HG03378 (cell line): ENCODE measurements at regions not wholly inside any gene's neighbourhood (a gene's known extent, or its start where the extent isn't known, plus 50 kb on each side); places are given as distances from the start of the nearest gene placed in this dataset.

Source experiments
- ATAC-seq: cut with Tn5 transposase; IDR thresholded peaks from one replicate; pipeline ENCODE4 v1.9.1; 2021; ENCODE audit warnings: mild to moderate bottlenecking, moderate library complexity; ENCODE audit not compliant: unreplicated experiment

DNA sequence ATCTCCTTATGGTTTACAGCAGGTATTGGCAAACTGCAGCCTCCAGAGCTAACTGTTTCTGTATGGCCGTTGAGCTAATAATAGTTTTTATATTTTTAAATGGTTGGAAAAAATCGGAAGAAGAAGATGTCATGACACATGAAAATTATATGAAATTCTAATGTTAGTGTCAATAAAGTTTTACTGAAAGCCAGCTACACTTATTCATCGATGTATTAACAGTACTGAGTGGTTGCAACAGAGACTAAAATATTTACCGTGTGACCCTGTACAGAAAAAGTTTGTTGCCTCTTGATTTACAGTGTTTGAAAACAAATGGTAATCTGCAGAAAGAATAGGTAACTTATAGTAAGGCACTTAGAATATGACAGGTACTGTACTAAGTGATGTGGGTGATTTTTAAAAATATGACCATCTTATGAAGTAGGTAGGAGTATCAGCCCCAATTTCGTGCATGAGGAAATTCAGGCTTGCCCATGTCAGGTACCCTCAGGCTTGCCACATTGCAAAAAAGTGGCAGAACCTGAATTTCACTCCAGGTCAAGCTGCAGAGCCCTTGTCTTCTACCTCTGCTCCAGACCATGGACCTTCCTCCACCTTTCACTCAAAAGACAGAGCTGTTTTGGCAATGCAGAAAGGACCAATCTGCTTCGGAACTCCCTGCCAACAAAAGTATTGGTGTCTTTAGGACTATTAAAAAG is 311.9 kb upstream of the RUNX1 start:
- ATAC-seq: no peak

DNA sequence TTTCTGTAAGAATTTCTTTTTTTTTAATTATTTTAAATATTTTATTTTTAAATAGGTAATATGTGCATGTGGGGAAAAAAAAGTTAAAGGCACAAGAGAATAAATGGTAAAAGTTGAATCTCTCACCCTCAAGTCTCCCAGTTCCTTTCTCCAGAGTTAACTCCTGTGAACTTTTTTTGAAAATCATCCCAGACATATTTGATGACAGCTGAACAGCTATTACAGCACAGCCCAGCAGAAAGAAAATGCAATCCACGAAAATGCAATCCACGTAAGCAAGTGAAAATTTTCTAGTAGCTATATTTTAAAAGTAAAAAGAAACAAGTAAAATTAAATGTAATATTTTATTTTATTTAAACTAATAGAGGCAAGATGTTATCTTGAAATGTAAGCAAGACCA is 310.0 kb upstream of the RUNX1 start:
- ATAC-seq: no peak

DNA sequence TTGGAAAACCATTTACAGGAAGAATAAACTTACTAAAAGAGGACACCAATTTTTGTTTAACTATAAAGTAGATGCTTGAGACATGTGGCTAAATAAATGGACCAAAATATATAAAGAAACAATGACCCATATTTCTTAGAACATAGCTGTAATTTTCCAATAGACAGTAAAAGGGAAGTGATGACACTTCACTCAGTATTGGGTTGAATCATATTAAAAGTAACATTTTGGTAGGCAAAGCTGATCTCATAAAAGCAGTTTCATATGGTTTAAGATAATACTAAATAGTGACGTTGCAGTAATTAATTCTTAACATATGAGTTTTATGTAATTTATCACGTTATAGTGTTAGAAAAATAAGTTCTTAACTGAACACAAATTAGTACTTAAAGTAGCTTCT is 308.9 kb upstream of the RUNX1 start:
- no peak for ATAC-seq

DNA sequence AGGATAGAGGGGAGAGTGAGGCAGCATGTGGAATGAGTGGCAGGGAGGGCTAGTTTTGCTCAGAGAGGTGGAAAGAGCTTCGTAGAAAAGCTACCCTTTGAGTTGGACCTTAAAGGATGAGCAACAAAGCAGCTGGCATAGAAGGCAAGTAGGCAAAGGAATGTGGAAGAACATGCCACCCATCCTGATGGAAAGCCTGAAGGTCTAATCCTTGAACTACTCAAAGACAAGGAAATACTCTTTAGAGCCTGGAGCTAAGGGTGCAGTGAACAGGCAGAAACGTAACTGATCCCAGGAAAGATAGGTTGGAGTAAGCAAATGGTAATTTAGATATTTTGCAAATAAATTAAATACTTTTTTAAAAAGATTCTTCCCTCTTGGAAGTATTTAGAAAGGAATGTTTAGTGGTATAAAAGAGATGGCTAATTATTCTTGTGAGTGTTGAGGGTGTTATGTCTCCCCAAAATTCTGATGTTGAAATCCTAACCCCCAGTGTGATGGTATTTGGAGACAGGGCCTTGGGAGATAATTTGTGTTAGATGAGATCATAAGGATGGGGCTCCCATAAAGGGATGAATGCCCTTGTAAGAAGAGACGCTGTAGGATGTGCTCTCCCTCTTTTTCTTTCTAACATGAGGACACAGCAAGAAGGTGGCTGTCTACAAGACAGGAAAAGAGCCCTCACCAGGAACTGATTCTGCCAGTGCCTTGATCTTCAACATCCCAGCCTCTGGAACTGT is 308.1 kb upstream of the RUNX1 start:
- no peak for ATAC-seq

DNA sequence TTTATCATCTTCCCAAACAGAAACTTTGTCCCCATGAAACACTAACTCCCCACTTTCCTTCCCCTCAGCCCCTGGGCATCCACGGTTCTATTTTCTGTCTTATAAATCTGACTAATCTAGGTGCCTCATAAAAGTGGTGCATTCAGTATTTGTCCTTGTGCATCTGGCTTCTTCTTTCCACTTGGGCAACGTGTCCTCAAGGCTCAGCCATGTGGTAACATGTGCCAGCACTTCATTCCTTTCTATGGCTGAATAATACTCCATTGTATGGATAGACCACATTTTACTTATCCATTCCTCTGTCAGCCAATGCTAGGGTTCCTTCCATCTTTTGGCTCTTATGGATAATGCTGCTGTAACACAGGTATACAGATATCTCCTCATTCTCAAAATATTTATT is 305.0 kb upstream of the RUNX1 start:
- ATAC-seq: no peak

DNA sequence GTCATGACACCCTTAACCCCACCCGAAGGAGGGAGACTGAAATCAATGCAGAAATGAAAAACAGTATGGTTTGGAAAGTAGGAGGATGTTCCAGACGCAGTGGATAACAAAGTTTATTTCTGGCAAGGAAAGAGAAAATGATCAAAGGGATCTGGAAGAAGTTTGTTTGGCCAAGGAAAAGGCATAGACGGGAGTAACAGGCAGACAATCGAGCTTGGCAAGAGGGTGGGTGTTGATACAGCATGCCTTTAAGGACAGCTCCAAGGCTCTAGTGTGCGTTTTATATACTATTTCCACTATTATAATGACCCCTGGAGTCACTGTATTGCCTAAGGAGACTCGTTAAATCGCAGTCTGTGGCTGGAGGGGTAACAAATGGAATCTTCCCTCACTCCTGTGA is 303.7 kb upstream of the RUNX1 start:
- ATAC-seq: no peak

DNA sequence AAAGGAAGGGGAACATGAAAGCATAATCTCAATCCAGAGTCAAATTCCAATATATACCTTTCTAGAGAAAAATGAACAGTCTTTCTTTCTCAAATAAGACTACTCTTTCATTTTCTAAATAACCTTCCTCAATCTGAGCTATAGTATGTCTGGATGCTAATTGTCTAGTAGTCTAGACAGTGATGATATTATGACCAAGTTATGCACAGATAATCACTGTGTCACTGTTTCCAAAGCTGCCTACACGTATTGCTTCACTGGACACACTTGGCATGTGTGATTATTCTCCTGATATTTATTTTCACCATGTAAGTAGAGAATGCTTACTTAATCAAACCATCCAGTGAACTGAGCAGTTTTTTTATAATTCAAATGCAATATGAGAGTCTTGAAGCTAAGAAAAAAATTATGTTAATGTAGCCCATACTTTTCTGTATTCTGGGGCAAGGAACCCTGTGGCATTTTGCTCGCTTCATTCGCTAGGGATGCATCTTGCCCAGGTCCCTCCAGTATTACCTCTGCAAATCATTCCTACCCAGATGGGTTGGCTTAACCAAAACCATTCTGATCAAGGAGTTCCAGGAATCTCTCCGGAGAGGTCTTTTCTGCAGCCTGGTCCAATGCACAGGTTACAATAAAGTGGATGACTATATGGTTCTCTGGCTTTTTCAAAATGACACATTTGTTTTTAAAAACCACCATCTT is 303.1 kb upstream of the RUNX1 start:
- ATAC-seq: no peak

DNA sequence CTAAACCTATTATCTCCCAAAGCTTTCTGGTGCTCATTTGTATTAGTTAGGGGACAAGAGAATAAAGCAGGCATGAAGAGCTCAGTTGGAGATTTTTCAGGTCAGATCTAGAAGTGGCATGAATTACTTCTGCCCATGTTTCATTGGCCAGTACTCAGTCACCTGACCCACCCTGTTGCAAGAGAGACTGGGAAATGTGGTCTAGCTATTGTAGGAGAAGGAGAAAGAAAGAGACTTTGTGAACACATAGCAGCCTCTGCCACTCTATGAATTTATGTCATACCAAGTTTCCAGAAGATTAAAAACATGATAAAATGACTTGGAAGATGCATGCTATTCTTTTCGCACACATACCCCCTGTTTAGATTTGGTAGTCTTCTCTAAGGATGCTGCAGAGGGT is 302.3 kb upstream of the RUNX1 start:
- ATAC-seq: no peak

DNA sequence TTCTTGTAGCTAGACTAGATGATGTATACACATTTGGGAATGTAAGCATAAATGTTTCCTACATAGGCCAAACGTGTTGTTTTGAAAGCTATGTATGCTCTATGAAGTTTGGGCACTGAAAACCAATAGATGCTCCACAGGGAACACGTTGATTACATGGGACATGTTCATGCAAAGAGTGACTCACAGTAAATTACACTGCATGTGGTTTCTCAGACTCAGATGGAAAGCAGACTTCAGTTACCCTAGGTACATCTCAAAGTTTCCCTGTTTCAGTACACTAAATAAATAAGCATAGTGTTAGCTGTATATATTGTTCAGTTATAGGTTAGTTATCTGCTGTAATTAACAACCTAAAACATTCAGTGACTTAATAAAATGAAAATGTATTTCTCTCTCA is 301.9 kb upstream of the RUNX1 start:
- no peak for ATAC-seq

DNA sequence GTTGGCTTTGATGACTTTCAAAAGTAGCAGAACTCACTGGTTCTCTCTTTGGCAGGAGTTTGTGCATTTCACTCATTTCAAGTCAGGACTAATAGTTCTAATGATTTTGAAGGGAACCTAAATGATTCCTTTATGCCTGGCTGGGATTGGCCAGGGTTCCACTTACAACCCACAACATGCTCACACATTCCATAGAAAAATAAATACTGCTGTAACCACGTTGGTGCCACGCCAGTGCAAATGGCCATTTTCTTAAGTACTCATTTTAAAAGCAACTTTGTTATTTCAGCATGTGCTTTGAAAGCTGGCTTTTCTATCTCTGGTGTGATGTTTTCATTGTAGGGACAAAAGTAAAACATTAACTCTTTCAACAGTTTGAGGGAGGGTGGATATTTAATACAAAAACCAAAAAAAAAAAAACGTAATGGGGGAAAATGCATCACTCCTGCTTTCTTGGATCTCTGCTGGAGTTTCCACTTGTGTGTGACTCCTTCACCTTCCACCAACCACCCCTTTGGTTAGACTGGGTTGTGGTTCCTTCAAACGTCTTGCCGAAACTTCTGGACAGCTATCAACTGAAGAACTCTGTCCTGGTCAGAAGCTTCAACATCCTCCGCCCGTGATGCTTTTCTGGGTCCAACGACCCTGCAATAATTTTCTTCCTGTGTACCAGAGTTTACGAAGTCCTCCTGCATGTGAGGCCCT is 300.4 kb upstream of the RUNX1 start:
- no peak for ATAC-seq

DNA sequence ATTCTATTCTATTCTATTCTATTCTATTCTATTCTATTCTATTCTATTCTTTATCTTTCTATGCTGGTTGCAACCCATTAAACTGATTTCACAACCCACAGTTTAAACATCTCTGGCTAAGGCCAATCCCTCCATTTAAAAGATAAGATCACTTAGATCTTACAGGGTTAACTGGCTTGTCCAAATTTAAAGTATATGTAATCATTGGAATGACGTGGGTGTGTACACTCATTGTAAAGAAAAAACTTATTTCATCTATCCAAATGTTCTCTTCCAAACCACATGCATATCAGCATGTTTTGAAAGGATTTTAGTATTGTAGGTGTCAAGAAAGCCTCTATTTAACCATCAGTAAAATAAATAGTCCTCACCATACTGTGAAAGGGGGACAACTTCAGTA is 299.6 kb upstream of the RUNX1 start:
- no peak for ATAC-seq

DNA sequence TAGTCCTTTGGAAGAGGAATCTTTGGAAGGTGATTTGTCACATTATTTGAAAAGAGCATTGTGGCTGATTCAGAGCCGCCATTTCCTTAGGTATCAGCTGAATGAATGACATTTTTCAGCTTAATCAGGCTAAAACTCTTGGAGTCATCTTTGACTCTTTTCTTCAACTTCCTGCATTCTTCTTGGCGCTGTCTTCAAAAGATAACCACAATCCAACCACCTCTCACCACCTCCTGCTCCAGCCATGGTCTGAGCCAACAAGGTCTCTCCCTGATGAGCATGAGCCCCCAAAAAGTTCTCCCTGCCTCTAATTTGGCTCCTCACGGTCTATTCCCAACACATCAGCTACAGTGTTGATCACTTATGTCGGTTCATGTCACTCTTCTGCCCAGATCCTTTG is 297.6 kb upstream of the RUNX1 start:
- no peak for ATAC-seq

DNA sequence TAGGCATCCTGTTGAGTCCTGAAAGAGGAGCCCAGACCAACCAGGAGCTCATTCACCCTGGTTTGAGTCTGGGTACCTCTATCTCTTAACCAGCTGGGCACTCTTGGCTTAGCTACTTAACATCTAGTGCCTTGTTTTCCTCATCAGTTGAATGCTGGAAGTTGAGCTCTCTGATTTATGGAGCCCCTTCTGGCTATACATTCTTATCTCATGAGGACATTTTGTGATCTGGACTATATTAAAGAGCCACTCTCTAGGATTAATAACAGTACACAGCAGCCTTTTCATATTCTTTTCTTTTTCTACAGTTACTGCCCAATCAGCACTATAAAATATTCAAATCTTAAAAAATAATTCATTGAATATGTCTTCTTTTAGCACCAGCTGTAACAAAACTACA is 296.9 kb upstream of the RUNX1 start:
- no peak for ATAC-seq

DNA sequence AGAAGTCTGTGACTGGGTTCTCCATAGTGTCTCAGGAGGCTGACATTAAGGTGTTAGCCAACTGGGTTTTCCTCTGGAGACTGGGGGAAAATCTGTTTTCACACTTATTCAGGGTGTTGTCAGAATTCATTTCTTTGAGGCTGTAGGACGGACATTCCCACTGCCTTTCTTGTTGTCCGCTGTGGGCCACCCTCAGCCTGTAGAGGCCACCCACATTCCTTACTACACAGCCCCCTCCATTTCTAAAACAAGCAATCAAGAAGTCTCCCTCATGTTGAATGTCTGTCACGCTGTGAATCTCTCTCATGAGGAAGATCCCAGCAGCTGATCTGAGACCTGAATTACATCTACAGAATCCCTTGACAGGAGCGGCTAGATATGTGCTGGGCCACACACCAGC is 295.5 kb upstream of the RUNX1 start:
- ATAC-seq: no peak

DNA sequence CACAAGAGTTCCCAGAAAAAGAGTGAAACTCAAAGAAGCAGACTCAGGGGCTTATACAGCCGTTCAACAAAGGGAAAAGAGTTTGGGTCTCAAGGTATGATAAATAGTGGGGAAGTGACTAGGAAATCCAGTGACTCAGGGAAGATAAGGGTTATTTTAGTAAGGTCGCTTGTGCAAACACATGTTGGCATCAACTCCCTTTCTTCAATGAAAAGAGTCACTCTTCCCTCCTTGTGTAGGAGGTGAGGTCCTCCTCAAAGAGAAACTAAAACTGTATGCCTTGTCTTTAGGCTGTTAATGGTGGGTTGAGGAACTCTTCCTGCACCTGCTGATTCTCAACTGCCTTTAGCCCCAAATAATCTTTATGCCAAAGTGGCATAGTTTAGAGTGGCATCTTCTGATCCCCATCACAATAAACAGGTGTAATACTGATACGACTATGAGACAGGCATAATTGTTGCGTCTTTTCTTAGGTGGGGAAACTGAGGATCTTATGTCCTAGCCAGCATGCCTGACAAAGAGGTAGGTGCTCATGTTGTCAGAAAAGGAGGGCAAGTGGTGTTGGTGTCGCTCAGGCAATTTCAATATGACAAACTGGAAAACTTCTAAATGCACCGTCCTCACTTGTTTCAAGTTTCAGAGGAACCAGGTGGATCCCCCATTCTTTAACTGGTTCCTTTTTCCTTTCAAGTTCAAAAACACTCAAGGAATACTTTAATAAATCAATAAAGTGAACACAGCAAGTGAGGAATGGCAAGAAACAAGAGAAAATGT is 294.1 kb upstream of the RUNX1 start:
- no peak for ATAC-seq

DNA sequence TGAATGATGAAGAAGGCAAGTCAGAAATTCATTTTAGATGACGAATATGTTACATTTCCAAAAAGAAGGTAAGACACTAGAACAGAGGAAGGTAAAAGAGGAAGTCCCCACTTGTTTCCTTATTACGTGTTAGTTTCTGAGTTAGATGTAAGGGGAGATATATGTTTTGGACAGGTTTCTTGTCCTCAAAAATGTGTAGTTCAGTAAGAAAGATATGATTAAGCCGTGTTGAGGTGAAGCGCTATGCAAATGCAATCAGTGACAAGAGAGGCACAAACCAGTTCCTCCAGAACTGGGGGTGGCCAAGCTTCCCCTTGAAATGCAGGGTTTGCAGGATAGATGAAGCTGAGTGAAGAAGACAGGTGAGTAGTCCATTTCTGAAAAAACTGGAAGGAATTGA is 293.3 kb upstream of the RUNX1 start:
- ATAC-seq: peak; percentile 81

DNA sequence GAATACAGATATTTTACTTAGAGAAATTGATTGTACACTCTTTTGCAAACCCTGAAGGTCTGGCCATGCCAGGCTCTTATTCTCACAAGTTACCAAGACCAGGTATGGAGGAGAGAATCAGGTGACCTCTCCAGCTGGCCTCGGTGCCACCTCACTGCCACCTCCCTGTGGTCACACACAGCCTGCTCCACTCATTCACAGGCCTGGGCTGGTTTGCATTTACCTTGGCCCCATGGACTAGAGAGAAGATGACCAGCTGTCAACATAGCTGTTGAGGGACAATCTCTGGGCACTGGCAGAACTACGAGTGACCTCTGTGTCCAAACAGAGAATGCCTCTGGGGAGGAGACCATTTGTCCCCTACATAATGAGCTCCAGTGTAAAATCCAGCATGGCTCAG is 291.2 kb upstream of the RUNX1 start:
- ATAC-seq: no peak

DNA sequence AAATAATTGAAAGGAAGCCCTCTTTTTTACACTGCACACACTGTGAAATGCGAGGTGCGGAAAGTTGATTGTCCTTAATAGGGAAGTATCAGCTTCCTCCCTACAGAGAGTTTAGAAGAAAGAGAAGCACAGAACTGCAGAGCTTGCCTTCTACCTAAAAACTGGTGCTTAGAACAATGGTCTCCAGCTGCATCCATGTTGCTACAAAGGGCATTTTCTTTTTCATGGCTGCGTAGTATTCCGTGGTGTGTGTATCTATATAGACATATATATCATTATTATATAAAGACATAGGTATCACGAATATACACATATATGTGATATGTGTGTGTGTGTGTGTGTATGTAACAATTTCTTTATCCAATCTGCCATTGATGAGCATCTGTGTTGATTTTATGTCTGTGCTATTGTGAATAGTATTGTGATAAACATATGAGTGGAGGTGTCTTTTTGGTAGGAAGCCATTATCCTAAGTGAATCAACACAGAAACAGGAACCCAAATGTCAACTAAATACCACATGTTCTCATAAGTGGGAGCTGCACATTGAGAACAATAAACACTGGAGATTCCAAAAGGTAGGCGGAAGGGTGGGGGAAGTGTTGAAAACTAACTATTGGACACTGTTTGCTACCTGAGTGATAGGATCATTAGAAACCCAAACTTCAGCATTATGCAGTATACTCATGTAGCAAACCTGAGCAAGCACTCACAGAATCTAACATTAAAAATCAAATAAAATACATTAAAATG is 290.0 kb upstream of the RUNX1 start:
- no peak for ATAC-seq

DNA sequence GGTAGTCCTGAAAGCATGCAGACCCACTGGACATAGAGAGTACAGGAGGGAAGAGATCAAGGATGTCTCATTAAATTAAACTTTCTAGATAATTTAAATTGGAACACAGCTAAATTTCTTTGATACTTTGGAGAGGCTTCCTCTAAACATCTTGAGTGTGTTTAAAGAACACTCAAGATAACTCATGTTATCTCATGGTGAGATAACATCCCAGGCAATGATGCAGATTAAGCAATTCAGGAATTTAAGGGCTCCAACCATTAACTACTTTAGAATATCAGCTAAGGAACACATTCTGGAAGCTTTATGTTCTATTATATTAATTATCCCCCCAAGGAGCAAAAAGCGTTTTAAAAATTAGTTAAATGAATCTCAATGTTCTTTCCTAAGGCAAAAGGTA is 289.2 kb upstream of the RUNX1 start:
- ATAC-seq: no peak

DNA sequence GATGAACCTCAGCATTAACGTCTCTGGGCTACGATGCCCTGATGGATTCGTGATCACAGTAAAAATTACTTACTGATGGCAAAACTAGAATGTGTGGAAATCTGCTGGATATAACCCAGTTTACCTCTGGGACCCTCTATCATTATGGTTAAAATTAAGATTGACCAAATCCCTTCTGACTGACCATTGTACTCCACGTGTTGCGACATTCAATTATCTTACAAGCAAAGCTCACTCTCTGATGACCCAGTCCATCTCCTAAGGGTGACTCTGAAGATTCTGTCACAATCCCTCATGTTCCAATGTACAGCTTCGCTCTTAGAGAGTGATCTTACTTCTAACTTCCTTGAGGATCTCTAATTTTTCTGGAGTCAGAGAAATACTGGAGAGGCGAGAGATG is 288.5 kb upstream of the RUNX1 start:
- ATAC-seq: no peak
